Suppressor macrophage treated with lipopolysaccharide for 4 hours (primary cell): ENCODE measurements at regions not wholly inside any gene's neighbourhood (a gene's known extent, or its start where the extent isn't known, plus 50 kb on each side); places are given as distances from the start of the nearest gene placed in this dataset.
"Not testable (repeated sequence)": the region's sequence is repeated elsewhere in the genome, so short reads cannot be mapped to it uniquely, and the experiment has no call there.

Experiments
- DNase-seq: peaks from one replicate; pipeline ENCODE4 v3.0.0-alpha.2; 2020

GRCh38 chr6:54440549-54440948 is 132.3 kb downstream of the TINAG start:
- no peak for DNase-seq

GRCh38 chr6:54441020-54441419 is 132.8 kb downstream of the TINAG start:
- no peak for DNase-seq

GRCh38 chr6:54441687-54442248 is 133.5 kb downstream of the TINAG start:
- no peak for DNase-seq

GRCh38 chr6:54445207-54445606 is 137.0 kb downstream of the TINAG start:
- no peak for DNase-seq

- no peak for DNase-seq
These were observed 140.4 kb downstream of the TINAG start for GRCh38 chr6:54448617-54449016.

GRCh38 chr6:54451516-54451915 is 143.3 kb downstream of the TINAG start:
- no peak for DNase-seq

DNA sequence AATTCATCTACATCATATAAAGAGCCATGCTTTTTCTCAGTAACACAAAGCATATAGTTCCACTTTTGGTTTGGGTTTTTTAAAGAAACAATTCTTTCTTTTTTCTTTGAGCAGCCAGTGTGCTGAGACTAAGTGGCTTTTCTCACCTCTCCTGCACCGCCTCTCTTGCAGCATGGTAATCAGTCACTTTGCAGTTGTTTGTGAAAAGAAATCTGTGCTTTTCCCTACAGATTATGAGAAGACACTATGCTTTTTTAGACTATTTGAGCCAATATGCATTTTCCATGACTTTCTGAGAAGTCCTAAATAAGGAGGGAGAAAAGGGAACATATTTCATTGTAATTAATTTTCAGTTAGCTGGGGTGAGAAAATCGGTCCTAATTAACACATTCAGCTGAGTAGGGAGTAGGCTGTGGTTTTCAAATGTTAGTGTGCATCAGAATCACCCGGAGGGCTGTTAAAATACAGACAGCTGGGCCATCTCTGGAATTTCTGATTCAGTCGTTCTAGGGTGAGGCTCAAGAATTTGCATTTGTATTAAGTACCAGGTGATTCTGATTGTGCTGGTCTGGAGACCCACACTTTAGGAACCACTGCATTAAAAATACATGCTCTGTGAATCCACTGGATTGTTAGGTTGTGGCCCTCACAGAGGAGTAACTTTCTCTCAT is 155.2 kb downstream of the TINAG start:
- DNase-seq: no peak

- DNase-seq: no peak
These were observed 157.5 kb downstream of the TINAG start for GRCh38 chr6:54465649-54466300.

- DNase-seq: no peak
These were observed 159.1 kb downstream of the TINAG start for GRCh38 chr6:54467384-54467783.

GRCh38 chr6:54473328-54473727 is 165.1 kb downstream of the TINAG start:
- DNase-seq: no peak

- DNase-seq: no peak
These were observed 166.7 kb downstream of the TINAG start for GRCh38 chr6:54474898-54475297.

- no peak for DNase-seq
These were observed 172.8 kb downstream of the TINAG start for GRCh38 chr6:54481091-54481490.

DNA sequence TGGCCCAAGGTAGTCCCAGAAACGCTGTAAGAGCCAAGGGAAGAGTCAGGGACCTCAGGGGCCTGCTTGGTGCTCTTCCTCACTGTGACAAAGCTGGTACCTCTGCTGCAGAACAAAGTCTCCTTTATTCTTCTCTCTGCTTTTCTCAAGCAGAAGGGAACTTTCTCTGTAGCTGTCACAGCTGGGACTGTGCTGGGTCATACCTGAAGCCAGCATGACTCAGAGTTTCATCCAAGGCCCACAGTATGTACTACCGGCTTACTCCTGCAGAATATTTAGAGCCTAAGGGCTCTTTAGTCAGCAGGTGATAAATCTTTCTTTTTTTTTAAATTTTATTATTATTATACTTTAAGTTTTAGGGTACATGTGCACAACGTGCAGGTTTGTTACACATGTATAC is 183.2 kb downstream of the TINAG start:
- DNase-seq: no peak

DNA sequence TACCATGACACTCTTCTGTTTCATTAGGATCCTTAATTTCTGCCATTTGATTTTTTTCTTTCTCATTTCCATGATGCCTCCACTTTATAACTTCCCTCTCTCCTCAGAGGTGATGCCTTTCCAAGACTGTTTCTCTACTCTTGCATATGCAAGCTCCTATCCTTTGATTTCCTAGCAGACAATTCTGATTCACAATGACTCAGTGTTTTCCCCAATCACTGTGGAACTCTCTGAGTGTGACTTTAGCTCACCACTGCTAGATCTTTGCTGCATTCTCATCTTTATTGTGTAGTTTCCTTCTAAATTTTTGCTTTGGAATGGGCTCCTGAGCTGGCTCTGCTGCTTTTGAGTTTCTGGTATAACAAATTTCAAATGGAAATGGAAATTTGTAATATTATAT is 184.9 kb downstream of the TINAG start:
- DNase-seq: no peak

GRCh38 chr6:54503144-54503543 is 194.9 kb downstream of the TINAG start:
- no peak for DNase-seq

DNA sequence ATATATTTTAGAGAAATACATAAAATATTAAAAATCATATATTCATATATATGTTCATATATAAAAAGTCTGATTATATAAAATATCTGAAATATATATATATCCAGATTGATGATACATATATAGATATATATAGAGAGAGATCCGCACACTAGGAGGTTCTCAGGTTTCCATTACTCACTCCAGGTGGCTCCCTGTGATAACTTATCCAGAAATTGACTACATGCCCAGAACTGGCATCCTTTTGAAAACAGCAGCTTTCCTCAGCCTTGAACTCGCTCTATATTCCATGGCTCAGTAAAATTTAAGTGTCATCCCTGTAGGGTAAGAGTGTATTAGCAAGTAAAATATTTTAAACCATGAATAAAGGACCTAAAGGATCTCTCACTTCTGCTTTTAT is 206.8 kb downstream of the TINAG start:
- no peak for DNase-seq

GRCh38 chr6:54515713-54516112 is 207.5 kb downstream of the TINAG start:
- no peak for DNase-seq

DNA sequence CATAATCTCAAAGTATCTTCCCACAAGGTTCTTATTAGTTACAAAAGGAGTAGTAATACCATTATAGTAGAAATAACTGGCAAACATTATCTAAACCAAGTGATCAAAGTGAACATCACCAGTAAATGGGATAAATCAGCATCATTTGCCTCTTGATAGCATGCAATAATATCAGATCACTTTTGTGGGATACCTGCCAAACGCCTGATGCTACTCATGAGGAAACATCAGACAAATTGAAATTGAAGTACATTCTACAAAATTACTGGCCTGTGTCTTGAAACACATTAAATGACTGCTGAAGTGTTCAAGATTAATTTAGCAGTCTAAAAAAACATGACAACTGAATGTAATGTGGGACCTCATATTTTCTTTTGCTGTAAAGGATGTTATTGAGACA is 208.1 kb downstream of the TINAG start:
- no peak for DNase-seq

DNA sequence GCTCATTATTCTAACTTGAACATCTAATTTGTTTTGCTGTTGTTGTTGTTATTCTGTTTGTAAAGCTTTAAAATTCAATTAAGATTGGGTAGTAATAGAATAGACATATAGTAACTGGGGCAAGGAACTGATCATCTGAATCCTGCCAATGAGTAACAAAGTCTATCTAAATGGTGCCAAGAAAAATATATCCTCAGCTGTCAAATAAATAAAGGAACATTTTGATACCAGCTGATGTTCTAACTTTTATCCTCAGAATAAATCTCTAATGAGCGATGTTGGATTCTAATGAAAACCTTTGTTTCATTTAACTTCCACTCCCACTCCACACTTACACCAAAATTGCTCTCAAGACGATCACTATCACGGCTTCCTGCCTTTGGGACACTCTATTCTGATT is 210.9 kb downstream of the TINAG start:
- DNase-seq: no peak

DNA sequence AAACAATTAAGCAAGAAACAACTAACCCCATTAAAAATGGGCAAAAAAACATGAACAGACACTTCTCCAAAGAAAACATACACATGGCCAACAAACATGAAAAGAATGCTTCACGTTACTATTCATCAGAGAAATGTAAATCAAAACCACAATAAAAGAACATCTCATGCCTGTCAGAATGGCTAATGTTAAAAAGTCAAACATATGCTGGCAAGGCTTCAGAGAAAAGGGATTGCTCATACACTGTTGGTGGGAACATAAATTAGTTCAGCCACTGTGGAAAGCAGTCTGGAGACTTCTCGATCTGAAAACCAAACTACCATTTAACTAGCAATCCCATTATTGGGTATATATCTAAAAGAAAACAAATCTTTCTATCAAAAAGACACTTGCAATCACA is 217.5 kb downstream of the TINAG start:
- no peak for DNase-seq

- DNase-seq: no peak
These were observed 225.3 kb downstream of the TINAG start for GRCh38 chr6:54533567-54533966.

DNA sequence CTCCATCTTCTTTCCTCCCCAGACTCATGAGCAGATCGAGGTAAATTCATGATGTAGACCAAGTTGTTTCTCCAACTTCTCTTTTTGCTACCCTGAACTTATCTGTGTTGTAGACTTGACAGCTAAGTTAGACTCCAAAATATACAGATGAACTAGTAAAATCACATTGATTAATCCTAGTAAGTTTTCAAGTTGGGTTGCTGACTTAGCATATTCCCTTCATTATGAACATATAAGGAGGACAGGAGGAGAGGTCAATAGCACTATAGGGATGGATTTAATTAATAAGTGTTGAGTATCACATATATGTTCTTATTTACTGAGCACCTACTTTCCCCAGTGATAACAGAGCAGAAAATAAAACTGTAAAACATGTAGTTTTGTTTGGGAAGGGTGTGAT is 227.3 kb downstream of the TINAG start:
- DNase-seq: no peak

- DNase-seq: no peak
These were observed 233.3 kb downstream of the TINAG start for GRCh38 chr6:54541541-54541940.

GRCh38 chr6:54559136-54559535 is 250.9 kb downstream of the TINAG start:
- DNase-seq: no peak

- DNase-seq: not testable (repeated sequence)
These were observed 255.9 kb downstream of the TINAG start for GRCh38 chr6:54564188-54564587.
